Activated naive CD8-positive, alpha-beta T cell treated with anti-CD3 and anti-CD28 coated beads for 36 hours (primary cell): ENCODE measurements at regions not wholly inside any gene's neighbourhood (a gene's known extent, or its start where the extent isn't known, plus 50 kb on each side); places are given as distances from the start of the nearest gene placed in this dataset.

Experiments used
- DNase-seq: peaks from one replicate; pipeline ENCODE4 v3.0.0; 2021
- H3K27ac Mint-ChIP-seq: one replicate; pipeline ENCODE4 v1.8.0; 2022; ENCODE audit warnings: mild to moderate bottlenecking, moderate library complexity, mixed read lengths
- H3K27me3 Mint-ChIP-seq: one replicate; pipeline ENCODE4 v1.8.0; 2022; ENCODE audit warnings: mild to moderate bottlenecking, mixed read lengths
- H3K36me3 Mint-ChIP-seq: one replicate; pipeline ENCODE4 v1.8.0; 2021; ENCODE audit warnings: mild to moderate bottlenecking, mixed read lengths
- H3K4me1 Mint-ChIP-seq: one replicate; pipeline ENCODE4 v1.8.0; 2021; ENCODE audit warnings: mixed read lengths
- H3K4me3 Mint-ChIP-seq: one replicate; pipeline ENCODE4 v1.8.0; 2022; ENCODE audit warnings: mild to moderate bottlenecking, moderate library complexity, mixed read lengths
- H3K9me3 Mint-ChIP-seq: one replicate; pipeline ENCODE4 v1.8.0; 2022; ENCODE audit warnings: mixed read lengths

DNA sequence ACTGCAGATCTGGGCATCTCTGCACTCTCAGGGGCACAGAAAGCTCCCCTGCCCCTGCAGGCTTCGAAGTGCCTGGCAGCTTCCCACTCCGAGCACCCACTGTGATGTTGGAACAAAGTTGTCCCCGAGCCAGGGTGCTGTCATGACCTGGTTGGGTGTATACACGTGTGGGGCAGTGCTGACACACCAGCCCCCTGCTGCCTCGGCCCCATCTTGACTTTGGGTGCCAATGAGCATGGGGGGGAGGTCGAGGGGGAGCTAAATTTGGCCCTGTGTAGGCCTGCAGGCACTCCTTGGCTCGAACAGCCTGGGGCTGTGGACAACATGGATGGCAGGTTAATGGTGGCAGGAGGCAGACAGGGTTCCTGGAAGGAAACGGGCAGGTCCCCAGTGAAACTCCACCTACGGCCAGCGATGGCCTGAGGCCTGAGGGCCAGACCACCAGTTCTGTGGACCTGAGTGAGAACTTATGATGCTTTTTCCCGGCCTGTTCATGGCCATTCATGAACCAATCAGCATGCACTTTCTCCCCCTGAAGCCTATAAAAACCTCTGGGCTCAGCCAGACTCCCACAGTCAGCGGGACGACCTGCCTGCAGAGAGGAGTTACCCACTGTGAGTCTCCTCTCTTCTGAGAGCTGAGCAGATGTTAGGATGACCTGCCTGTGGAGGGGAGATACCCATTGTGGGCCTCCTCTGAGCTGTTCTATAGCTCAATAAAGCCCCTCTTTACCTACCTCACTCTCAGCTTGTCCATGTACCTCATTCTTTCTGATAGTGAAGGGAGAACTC is 1029.1 kb upstream of the GBE1 start:
- DNase-seq, result no peak
- Mint-ChIP-seq H3K27ac (no peak overlapping the region), H3K27me3 (no peaks in the 10 kb centered on the region), H3K9me3 (peaks cover 5% of the 10 kb centered on the region), H3K36me3 (no peaks in the 10 kb centered on the region), H3K4me3 (no peak overlapping the region), H3K4me1 (no peaks in the 10 kb centered on the region)

GRCh38 chr3:82783194-82783593 is 1021.7 kb upstream of the GBE1 start:
- H3K36me3 Mint-ChIP-seq, result no peaks in the 10 kb centered on the region
- H3K9me3 Mint-ChIP-seq, result no peaks in the 10 kb centered on the region
- no peak overlapping the region for H3K4me3 Mint-ChIP-seq
- no peaks in the 10 kb centered on the region for H3K4me1 Mint-ChIP-seq
- H3K27me3 Mint-ChIP-seq, result no peaks in the 10 kb centered on the region
- no peak overlapping the region for H3K27ac Mint-ChIP-seq
- no peak for DNase-seq

DNA sequence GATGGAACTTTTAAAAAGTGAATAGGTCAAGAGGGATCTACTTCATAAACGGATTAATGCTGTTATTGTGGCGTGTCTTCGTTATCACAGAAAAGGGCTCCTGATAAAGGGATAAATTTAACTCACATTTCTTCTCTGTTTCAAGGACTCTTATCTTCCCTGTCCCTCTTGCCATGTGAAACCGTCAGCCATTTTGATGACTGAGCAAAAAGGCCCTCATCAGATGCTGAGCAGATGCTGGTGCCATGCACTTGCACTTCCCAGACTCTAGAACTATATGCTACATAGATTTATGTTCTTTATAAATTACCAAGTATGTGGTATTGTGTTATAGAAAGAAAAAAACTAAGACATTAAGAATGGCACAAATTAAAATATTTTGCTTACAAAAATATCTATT is 1011.8 kb upstream of the GBE1 start:
- Mint-ChIP-seq H3K4me3 (no peak overlapping the region), H3K4me1 (no peaks in the 10 kb centered on the region), H3K9me3 (peaks cover 1% of the 10 kb centered on the region), H3K27me3 (no peaks in the 10 kb centered on the region), H3K27ac (no peak overlapping the region), H3K36me3 (no peaks in the 10 kb centered on the region)
- DNase-seq, result no peak

DNA sequence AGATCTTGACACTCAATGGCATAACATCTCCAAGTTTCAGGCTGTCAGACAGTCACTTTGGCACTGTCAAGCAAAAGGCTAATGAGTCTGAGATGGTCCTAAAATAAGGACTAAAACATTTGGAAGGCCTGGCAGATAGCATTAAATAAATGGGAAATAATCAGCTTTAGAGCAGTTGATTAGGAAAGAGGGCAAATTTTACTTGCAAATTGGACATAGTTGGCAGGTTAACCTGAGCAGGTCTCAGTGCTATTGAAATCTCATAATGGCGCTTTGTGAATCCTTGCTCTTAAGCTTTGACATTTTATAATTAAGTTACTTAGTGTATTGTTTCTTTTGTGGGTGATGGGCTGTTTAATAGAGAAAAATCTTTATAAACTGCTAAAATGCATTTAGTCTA is 1003.1 kb upstream of the GBE1 start:
- Mint-ChIP-seq H3K4me1 (no peaks in the 10 kb centered on the region), H3K27ac (no peak overlapping the region), H3K36me3 (no peaks in the 10 kb centered on the region), H3K4me3 (no peak overlapping the region), H3K27me3 (no peaks in the 10 kb centered on the region), H3K9me3 (peaks cover 2% of the 10 kb centered on the region)
- DNase-seq, result no peak

DNA sequence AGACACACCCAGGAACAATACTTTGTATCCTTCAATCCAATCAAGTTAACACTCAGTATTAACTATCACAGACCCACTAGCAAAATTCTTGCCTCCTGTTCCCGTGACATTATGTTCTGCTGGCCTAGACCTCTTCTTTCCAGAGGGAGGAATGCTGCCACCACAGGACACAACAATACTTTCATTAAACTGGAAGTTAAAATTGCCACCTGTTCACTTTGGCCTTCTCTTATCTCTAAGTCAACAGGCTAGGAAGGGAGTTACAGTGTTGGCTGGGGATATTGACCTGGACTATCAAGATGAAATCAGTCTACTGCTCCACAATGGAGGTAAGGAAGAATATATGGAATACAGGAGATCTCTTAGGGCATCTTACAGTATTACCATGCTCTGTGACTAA is 1000.4 kb upstream of the GBE1 start:
- H3K27ac Mint-ChIP-seq, result no peak overlapping the region

GRCh38 chr3:82745544-82745943 is 984.1 kb upstream of the GBE1 start:
- no peaks in the 10 kb centered on the region for H3K36me3 Mint-ChIP-seq
- H3K4me3 Mint-ChIP-seq, result no peak overlapping the region
- H3K4me1 Mint-ChIP-seq, result no peaks in the 10 kb centered on the region
- H3K27me3 Mint-ChIP-seq, result no peaks in the 10 kb centered on the region
- no peak overlapping the region for H3K27ac Mint-ChIP-seq
- H3K9me3 Mint-ChIP-seq, result peaks cover 1% of the 10 kb centered on the region
- no peak for DNase-seq

More for the DNA sequence above, 1000.4 kb upstream of the GBE1 start:
- Mint-ChIP-seq H3K4me1 (no peaks in the 10 kb centered on the region), H3K36me3 (no peaks in the 10 kb centered on the region), H3K27me3 (no peaks in the 10 kb centered on the region), H3K4me3 (no peak overlapping the region), H3K9me3 (peaks cover 2% of the 10 kb centered on the region)
- no peak for DNase-seq

- DNase-seq, result no peak
- no peaks in the 10 kb centered on the region for H3K27me3 Mint-ChIP-seq
- H3K27ac Mint-ChIP-seq, result no peak overlapping the region
- no peaks in the 10 kb centered on the region for H3K36me3 Mint-ChIP-seq
- H3K9me3 Mint-ChIP-seq, result peaks cover 1% of the 10 kb centered on the region
- H3K4me1 Mint-ChIP-seq, result no peaks in the 10 kb centered on the region
- no peak overlapping the region for H3K4me3 Mint-ChIP-seq
Measured at GRCh38 chr3:82743196-82743595, 981.8 kb upstream of the GBE1 start.

- Mint-ChIP-seq H3K36me3 (no peaks in the 10 kb centered on the region), H3K4me1 (peaks cover 4% of the 10 kb centered on the region), H3K9me3 (peaks cover 1% of the 10 kb centered on the region), H3K27ac (no peak overlapping the region), H3K4me3 (no peak overlapping the region), H3K27me3 (no peaks in the 10 kb centered on the region)
- no peak for DNase-seq
Measured at GRCh38 chr3:82741346-82741745, 979.9 kb upstream of the GBE1 start.

- Mint-ChIP-seq H3K9me3 (no peaks in the 10 kb centered on the region), H3K27me3 (no peaks in the 10 kb centered on the region), H3K4me1 (peaks cover 4% of the 10 kb centered on the region), H3K27ac (no peak overlapping the region), H3K36me3 (no peaks in the 10 kb centered on the region), H3K4me3 (no peak overlapping the region)
- no peak for DNase-seq
Measured at GRCh38 chr3:82739390-82739789, 977.9 kb upstream of the GBE1 start.

DNA sequence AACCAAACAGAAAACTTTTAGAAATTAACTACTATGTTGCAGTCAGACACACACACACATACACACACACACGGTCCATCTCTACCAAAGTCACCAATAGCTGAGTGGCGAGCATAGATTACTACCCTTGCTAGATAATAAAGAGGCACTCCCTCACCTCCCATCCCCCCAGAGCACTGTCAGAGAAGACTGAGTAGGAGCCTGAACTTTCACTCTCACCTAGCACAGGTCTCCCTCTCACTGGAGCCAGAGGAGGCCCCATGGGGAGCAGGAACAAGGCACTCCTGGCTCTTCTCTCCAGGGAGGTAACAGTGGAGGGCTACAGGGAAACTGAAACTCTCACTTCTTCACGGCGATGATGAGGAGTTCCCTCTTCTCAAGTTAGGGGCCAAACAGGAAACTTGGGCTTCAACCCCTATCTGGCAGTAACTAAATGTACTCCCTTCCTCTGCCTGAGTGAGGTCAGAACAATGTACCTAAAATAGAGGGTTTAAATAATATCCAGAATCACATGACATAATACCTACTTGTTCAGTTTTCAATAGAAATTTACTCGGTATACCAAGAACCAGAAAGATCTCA is 975.3 kb upstream of the GBE1 start:
- Mint-ChIP-seq H3K36me3 (no peaks in the 10 kb centered on the region), H3K9me3 (no peaks in the 10 kb centered on the region), H3K27me3 (no peaks in the 10 kb centered on the region), H3K4me1 (peaks cover 4% of the 10 kb centered on the region), H3K27ac (no peak overlapping the region), H3K4me3 (no peak overlapping the region)
- no peak for DNase-seq

DNA sequence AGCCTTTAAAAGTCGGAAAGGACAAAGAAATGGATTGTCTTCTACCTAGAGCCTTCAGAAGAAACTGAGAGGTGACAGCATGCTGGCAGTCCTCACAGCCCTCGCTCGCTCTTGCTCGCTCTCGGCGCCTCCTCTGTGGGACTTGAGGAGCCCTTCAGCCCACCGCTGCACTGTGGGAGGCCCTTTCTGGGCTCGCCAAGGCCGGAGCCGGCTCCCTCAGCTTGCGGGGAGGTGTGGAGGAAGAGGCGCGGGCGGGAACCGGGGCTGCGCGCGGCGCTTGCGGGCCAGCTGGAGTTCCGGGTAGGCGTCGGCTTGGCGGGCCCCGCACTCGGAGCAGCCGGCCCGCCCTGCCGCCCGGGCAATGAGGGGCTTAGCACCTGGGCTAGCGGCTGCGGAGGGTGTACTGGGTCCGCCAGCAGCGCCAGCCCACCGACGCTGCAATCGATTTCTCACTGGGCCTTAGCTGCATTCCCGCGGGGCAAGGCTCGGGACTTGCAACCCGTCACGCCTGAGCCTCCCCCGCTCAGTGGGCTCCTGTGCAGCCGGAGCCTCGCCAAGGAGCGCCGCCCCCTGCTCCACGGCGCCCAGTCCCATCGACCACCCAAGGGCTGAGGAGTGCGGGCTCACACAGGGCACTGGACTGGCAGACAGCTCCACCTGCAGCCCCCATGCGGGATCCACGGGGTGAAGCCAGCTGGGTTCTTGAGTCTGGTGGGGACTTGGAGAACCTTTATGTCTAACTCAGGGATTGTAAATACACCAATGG is 953.8 kb upstream of the GBE1 start:
- Mint-ChIP-seq H3K4me3 (no peak overlapping the region), H3K27me3 (no peaks in the 10 kb centered on the region), H3K36me3 (no peaks in the 10 kb centered on the region), H3K4me1 (no peaks in the 10 kb centered on the region), H3K27ac (no peak overlapping the region), H3K9me3 (peaks cover 4% of the 10 kb centered on the region)
- no peak for DNase-seq

DNA sequence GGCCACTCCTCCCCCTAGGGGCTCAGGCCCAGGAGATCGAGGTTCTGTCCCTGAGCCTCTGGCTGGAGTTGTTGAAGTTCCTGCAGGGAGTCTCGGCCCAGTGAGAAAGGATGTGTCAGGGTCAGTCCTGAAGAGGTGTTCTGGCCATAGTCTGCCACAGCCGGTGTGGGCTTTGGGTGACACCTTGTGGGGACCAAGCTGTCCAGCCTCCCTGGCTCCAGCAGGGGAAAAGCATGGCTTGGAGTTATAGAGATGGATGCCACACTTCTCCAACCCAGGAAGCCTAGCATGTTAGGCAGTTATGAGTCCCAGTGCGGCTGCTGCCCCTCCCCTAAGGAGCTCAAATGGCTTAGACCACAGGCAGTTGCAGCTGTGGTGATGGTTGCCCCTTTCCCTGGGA is 945.6 kb upstream of the GBE1 start:
- DNase-seq, result no peak
- Mint-ChIP-seq H3K4me1 (no peaks in the 10 kb centered on the region), H3K9me3 (peaks cover 2% of the 10 kb centered on the region), H3K27me3 (no peaks in the 10 kb centered on the region), H3K4me3 (no peak overlapping the region), H3K27ac (no peak overlapping the region), H3K36me3 (no peaks in the 10 kb centered on the region)

GRCh38 chr3:82685761-82686160 is 924.3 kb upstream of the GBE1 start:
- Mint-ChIP-seq H3K4me3 (no peak overlapping the region), H3K27ac (no peak overlapping the region), H3K9me3 (peaks cover 2% of the 10 kb centered on the region), H3K36me3 (no peaks in the 10 kb centered on the region), H3K4me1 (no peaks in the 10 kb centered on the region), H3K27me3 (no peaks in the 10 kb centered on the region)
- no peak for DNase-seq

DNA sequence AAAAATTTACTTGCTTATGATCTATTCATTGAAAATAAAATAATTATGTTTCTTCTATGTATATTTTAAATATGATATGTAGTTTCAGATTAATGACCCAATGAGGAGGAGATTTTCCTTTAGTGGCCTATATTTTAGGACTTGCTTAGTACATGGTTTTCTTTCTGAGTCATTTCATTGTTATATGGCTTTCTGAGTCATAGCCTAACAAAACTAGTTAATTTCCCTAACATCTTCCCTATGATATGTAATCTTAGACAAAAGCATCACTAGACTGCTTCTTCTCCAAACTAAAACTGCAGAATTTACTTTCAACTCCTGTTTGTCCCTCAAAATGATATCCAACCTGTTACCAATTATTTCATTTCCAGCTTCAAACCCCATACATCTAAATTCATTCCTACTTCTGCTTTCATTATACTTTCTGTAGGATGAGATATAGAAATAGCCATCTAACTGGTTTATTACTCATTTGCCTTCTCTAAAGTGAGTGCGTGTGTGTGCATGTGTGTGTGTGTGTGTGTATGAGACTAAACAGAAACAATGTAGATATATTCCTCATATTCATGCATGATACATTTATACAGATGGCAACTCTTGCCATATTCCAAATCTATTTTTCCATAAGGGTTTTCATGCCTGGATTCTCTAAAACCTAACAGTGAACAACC is 915.0 kb upstream of the GBE1 start:
- H3K36me3 Mint-ChIP-seq, result no peaks in the 10 kb centered on the region
- peaks cover 6% of the 10 kb centered on the region for H3K9me3 Mint-ChIP-seq
- H3K4me3 Mint-ChIP-seq, result no peak overlapping the region
- no peaks in the 10 kb centered on the region for H3K27me3 Mint-ChIP-seq
- DNase-seq, result no peak
- H3K4me1 Mint-ChIP-seq, result no peaks in the 10 kb centered on the region
- H3K27ac Mint-ChIP-seq, result no peak overlapping the region

DNA sequence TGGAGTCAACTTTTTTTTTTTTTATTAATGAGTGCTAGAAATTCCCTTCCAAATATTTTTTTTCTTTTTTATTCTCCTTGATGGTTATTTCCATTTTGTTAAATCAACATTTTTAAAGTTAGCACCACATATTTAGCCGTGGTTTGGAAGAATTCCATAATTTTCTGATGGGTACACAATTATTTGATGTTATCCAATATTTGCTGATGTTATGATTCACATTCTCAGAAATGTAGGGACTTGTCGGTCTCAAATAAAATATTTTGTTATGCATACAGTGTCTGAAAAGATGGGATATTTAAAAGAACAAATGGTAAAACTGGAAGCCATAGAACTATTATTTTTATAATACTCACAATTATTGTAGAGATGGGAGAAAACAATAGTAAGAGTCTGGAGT is 911.5 kb upstream of the GBE1 start:
- Mint-ChIP-seq H3K27ac (no peak overlapping the region), H3K4me3 (no peak overlapping the region), H3K9me3 (peaks cover 3% of the 10 kb centered on the region), H3K4me1 (no peaks in the 10 kb centered on the region), H3K27me3 (no peaks in the 10 kb centered on the region), H3K36me3 (no peaks in the 10 kb centered on the region)
- DNase-seq, result no peak
